Tibial nerve (tissue), 4 donors: ENCODE measurements at regions not wholly inside any gene's neighbourhood (a gene's known extent, or its start where the extent isn't known, plus 50 kb on each side); places are given as distances from the start of the nearest gene placed in this dataset.

Experiments used
- EP300 ChIP-seq, 2 donors: sonication (generic); formaldehyde crosslinking; IDR thresholded peaks; one replicate each; pipeline ENCODE4 v1.6.1; 2017; ENCODE audit warnings: antibody characterized with exemption in 2 of 2, mild to moderate bottlenecking in 1 of 2
- TF ChIP-seq, protein P1 (sequence below), 5 experiments: fragments of 200-600 bp in 3 of 5; fragments of 450-650 bp in 2 of 5; sonication (generic) in 3 of 5; IDR thresholded peaks; one replicate each; pipeline ENCODE4 v1.5.1; 2016 to 2019; ENCODE audit warnings: antibody characterized with exemption in 5 of 5, mild to moderate bottlenecking in 3 of 5, moderate library complexity in 2 of 5

GRCh38 chr2:5230444-5230843 lies 461.7 kb upstream of the SOX11 start:
- TF ChIP-seq, protein P1, sequence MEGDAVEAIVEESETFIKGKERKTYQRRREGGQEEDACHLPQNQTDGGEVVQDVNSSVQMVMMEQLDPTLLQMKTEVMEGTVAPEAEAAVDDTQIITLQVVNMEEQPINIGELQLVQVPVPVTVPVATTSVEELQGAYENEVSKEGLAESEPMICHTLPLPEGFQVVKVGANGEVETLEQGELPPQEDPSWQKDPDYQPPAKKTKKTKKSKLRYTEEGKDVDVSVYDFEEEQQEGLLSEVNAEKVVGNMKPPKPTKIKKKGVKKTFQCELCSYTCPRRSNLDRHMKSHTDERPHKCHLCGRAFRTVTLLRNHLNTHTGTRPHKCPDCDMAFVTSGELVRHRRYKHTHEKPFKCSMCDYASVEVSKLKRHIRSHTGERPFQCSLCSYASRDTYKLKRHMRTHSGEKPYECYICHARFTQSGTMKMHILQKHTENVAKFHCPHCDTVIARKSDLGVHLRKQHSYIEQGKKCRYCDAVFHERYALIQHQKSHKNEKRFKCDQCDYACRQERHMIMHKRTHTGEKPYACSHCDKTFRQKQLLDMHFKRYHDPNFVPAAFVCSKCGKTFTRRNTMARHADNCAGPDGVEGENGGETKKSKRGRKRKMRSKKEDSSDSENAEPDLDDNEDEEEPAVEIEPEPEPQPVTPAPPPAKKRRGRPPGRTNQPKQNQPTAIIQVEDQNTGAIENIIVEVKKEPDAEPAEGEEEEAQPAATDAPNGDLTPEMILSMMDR (IDR thresholded peaks at IDR 0.05), result no peak
- TF ChIP-seq EP300 (IDR thresholded peaks at IDR 0.05), result no peak
